Panc1 (cell line): ENCODE measurements at regions not wholly inside any gene's neighbourhood (a gene's known extent, or its start where the extent isn't known, plus 50 kb on each side); places are given as distances from the start of the nearest gene placed in this dataset.

ENCODE experiments used
- ATAC-seq: fragments of 200-7000 bp; cut with Tn5 transposase; 2 replicates; pipeline ENCODE4 v1.9.1; 2020; ENCODE audit warnings: mild to moderate bottlenecking, moderate library complexity
- BruUV-seq: library from RNA; stranded (reverse); fragments of 400-500 nt; replicated peaks from 2 replicates; lab custom pipeline; 2021; lab: Mats Ljungman, UMichigan
- CTCF ChIA-PET: fragments of 300-600 bp; sonication (Branson Sonifier 250); formaldehyde crosslinking; loops from one replicate; lab custom pipeline; 2022; ENCODE audit warnings: antibody characterized with exemption; lab: Charles Lee
- POLR2A ChIA-PET: fragments of 300-600 bp; sonication (Branson Sonifier 250); formaldehyde crosslinking; loops from one replicate; lab custom pipeline; 2022; ENCODE audit warnings: antibody characterized with exemption; lab: Charles Lee
- DNase-seq: peaks from one replicate; pipeline ENCODE4 v3.0.0-alpha.2; 2010; ENCODE audit warnings: low read depth, low spot score
- H3K27ac ChIP-seq: 2 replicates; pipeline ENCODE4 v1.5.1; 2011; ENCODE audit warnings: mild to moderate bottlenecking, low read length, inconsistent platforms
- H3K27me3 ChIP-seq: fragments of 200-500 bp; sonication (Bioruptor generic); 2 replicates; pipeline ENCODE4 v1.6.0; 2014; ENCODE audit warnings: low read length, inconsistent platforms; ENCODE audit not compliant: control insufficient read depth, insufficient read depth
- H3K36me3 ChIP-seq: fragments of 200-500 bp; sonication (Bioruptor generic); 2 replicates; pipeline ENCODE4 v1.5.1; 2014; ENCODE audit warnings: inconsistent platforms, mild to moderate bottlenecking, low read length, moderate library complexity; ENCODE audit not compliant: control insufficient read depth, insufficient read depth
- H3K4me1 ChIP-seq: 2 replicates; pipeline ENCODE4 v1.5.1; 2011; ENCODE audit warnings: inconsistent platforms, mild to moderate bottlenecking, low read length, moderate library complexity; ENCODE audit not compliant: control insufficient read depth, insufficient read depth
- H3K4me3 ChIP-seq, 2 experiments: 2 replicates each; pipeline ENCODE4 v1.5.1; 2011 to 2012; ENCODE audit warnings: low read depth in 2 of 2, low read length in 2 of 2, mild to moderate bottlenecking in 2 of 2, inconsistent platforms in 1 of 2, moderate library complexity in 1 of 2
- H3K9me3 ChIP-seq: fragments of 200-500 bp; sonication (Bioruptor generic); 2 replicates; pipeline ENCODE4 v1.5.1; 2014; ENCODE audit warnings: low read depth, mild to moderate bottlenecking, inconsistent platforms, low read length, moderate library complexity; ENCODE audit not compliant: control insufficient read depth, insufficient read depth
- POLR2AphosphoS5 ChIP-seq: IDR thresholded peaks from 2 replicates; pipeline ENCODE4 v1.6.1; 2012; ENCODE audit warnings: mild to moderate bottlenecking, low read depth, low read length, moderate library complexity
- SIN3A ChIP-seq: IDR thresholded peaks from 2 replicates; pipeline ENCODE4 v1.6.1; 2012; ENCODE audit warnings: low read depth, mild to moderate bottlenecking, low read length, moderate library complexity, borderline replicate concordance; ENCODE audit not compliant: insufficient read depth
- TCF7L2 ChIP-seq: IDR thresholded peaks from 2 replicates; pipeline ENCODE4 v1.6.1; 2011; ENCODE audit warnings: mild to moderate bottlenecking, low read depth, low read length, inconsistent platforms
- in situ Hi-C: cut with HindIII; loops from 2 replicates; pipeline ENCODE4 v1.10.0; 2016; ENCODE audit warnings: low sequenced_read_pairs, low pct_unique_long_range_greater_than_20kb
- intact Hi-C: fragments of 100-400 bp; cut with micrococcal nuclease; formaldehyde crosslinking; loops from one replicate; pipeline ENCODE4 v1.10.0; 2022; ENCODE audit not compliant: unreplicated experiment
- TF ChIP-seq, protein P1 (sequence below), 2 experiments: IDR thresholded peaks; 2 replicates each; pipeline ENCODE4 v1.6.1; 2011 to 2012; ENCODE audit warnings: low read depth in 2 of 2, control low read depth in 1 of 2, low read length in 1 of 2, mild to moderate bottlenecking in 1 of 2, moderate library complexity in 1 of 2; ENCODE audit not compliant: insufficient read depth in 1 of 2
- TF ChIP-seq, protein P2 (sequence below): fragments of 450-650 bp; IDR thresholded peaks from 2 replicates; pipeline ENCODE4 v1.5.1; 2017; ENCODE audit warnings: mild to moderate bottlenecking

DNA sequence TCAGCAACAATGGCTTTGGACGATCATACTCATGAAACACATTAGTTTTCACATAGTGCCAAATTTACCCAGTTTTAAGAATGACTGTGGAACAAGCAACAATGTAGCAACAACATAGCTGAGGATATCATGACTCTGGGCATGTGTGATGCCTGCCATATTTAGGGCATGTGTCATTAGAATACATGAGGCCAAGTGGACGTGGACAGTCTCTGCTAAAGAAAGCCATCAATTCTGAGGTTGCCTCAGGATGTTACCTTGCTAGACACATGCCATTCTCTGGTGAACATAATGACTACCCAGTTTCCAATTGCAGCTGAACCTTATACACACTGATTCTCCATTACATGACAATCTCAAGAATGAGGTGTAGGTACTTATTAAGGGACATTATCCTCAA is 103.3 kb upstream of the ADAMTS19 start:
- intact Hi-C loops, result no loop called here
- TF ChIP-seq TCF7L2 (no peak), SIN3A (no peak), POLR2AphosphoS5 (no peak)
- TF ChIP-seq, protein P1, sequence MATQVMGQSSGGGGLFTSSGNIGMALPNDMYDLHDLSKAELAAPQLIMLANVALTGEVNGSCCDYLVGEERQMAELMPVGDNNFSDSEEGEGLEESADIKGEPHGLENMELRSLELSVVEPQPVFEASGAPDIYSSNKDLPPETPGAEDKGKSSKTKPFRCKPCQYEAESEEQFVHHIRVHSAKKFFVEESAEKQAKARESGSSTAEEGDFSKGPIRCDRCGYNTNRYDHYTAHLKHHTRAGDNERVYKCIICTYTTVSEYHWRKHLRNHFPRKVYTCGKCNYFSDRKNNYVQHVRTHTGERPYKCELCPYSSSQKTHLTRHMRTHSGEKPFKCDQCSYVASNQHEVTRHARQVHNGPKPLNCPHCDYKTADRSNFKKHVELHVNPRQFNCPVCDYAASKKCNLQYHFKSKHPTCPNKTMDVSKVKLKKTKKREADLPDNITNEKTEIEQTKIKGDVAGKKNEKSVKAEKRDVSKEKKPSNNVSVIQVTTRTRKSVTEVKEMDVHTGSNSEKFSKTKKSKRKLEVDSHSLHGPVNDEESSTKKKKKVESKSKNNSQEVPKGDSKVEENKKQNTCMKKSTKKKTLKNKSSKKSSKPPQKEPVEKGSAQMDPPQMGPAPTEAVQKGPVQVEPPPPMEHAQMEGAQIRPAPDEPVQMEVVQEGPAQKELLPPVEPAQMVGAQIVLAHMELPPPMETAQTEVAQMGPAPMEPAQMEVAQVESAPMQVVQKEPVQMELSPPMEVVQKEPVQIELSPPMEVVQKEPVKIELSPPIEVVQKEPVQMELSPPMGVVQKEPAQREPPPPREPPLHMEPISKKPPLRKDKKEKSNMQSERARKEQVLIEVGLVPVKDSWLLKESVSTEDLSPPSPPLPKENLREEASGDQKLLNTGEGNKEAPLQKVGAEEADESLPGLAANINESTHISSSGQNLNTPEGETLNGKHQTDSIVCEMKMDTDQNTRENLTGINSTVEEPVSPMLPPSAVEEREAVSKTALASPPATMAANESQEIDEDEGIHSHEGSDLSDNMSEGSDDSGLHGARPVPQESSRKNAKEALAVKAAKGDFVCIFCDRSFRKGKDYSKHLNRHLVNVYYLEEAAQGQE (IDR thresholded peaks at IDR 0.05; ENCODE audit: insufficient read depth in 1 of 2, low read depth in 2 of 2, low read length in 1 of 2), result no peak
- in situ Hi-C loops, result no loop called here
- Histone ChIP-seq H3K4me3 (no peak overlapping the region), H3K27ac (no peak overlapping the region), H3K27me3 (no peaks in the 10 kb centered on the region), H3K9me3 (no peaks in the 10 kb centered on the region), H3K4me1 (no peaks in the 10 kb centered on the region), H3K36me3 (no peaks in the 10 kb centered on the region)
- no TSS peak for BruUV-seq
- POLR2A ChIA-PET, result no interaction called here
- ATAC-seq (no peak), DNase-seq (no peak)
- CTCF ChIA-PET, result no interaction called here

DNA sequence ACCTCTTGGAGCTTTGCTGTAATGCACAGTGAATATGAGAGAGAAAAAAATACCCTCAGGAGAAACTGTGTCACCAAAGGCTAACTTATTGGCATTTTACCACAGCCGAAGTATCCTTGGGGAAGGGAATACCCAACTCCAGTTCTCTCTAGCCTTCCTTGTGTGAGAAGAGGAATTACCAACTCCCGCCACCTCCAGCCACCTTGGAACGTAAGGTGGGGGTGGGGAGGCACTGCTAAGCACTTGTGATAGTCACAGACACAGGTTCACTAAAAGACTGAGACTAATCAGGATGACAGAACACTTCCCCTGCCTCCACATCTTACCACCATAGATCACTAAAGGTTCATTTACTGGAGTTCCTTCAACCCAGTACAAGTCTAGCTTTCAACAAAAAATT is 102.0 kb upstream of the ADAMTS19 start:
- ATAC-seq (no peak), DNase-seq (no peak)
- intact Hi-C loops (no loop called here), in situ Hi-C loops (no loop called here)
- no peak overlapping the region for H3K27ac ChIP-seq
- POLR2A ChIA-PET, result no interaction called here
- no peaks in the 10 kb centered on the region for H3K27me3 ChIP-seq
- no peaks in the 10 kb centered on the region for H3K4me1 ChIP-seq
- TF ChIP-seq TCF7L2 (no peak), SIN3A (no peak), POLR2AphosphoS5 (no peak)
- TF ChIP-seq, protein P1 (IDR thresholded peaks at IDR 0.05; ENCODE audit: insufficient read depth in 1 of 2, low read depth in 2 of 2, low read length in 1 of 2), result no peak
- TF ChIP-seq, protein P2, sequence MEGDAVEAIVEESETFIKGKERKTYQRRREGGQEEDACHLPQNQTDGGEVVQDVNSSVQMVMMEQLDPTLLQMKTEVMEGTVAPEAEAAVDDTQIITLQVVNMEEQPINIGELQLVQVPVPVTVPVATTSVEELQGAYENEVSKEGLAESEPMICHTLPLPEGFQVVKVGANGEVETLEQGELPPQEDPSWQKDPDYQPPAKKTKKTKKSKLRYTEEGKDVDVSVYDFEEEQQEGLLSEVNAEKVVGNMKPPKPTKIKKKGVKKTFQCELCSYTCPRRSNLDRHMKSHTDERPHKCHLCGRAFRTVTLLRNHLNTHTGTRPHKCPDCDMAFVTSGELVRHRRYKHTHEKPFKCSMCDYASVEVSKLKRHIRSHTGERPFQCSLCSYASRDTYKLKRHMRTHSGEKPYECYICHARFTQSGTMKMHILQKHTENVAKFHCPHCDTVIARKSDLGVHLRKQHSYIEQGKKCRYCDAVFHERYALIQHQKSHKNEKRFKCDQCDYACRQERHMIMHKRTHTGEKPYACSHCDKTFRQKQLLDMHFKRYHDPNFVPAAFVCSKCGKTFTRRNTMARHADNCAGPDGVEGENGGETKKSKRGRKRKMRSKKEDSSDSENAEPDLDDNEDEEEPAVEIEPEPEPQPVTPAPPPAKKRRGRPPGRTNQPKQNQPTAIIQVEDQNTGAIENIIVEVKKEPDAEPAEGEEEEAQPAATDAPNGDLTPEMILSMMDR, result no peak
- no peak overlapping the region for H3K4me3 ChIP-seq
- no peaks in the 10 kb centered on the region for H3K9me3 ChIP-seq
- no peaks in the 10 kb centered on the region for H3K36me3 ChIP-seq
- BruUV-seq, result no TSS peak
- CTCF ChIA-PET, result no interaction called here
